NB4 (cell line): ENCODE measurements at regions not wholly inside any gene's neighbourhood (a gene's known extent, or its start where the extent isn't known, plus 50 kb on each side); places are given as distances from the start of the nearest gene placed in this dataset.

Experiments used
- DNase-seq: peaks from one replicate; pipeline ENCODE4 v3.0.0; 2010; ENCODE audit warnings: low read depth
- H3K4me3 ChIP-seq: one replicate; pipeline ENCODE4 v1.5.1; 2011; ENCODE audit warnings: mild to moderate bottlenecking, low read depth, low read length, moderate library complexity
- CTCF ChIP-seq: IDR thresholded peaks from one replicate; pipeline ENCODE4 v1.5.1; 2012; ENCODE audit warnings: low read depth, low read length
- MAX ChIP-seq: IDR thresholded peaks from 2 replicates; pipeline ENCODE4 v1.6.1; 2011; ENCODE audit warnings: low read depth, low read length
- MYC ChIP-seq: IDR thresholded peaks from 2 replicates; pipeline ENCODE4 v1.6.1; 2011; ENCODE audit warnings: low read depth, low read length
- POLR2A ChIP-seq: IDR thresholded peaks from 2 replicates; pipeline ENCODE4 v1.6.1; 2011; ENCODE audit warnings: mild to moderate bottlenecking; ENCODE audit not compliant: insufficient read length; ENCODE audit errors: extremely low read depth

- DNase-seq, result no peak
- TF ChIP-seq MYC, result no peak
- TF ChIP-seq MAX, result no peak
- no peak for TF ChIP-seq POLR2A
- no peak for TF ChIP-seq CTCF
- no peak overlapping the region for H3K4me3 ChIP-seq
Observed at GRCh38 chr5:89260254-89260653, 377.3 kb upstream of the MEF2C start.

- TF ChIP-seq CTCF, result no peak
- no peak for TF ChIP-seq MAX
- TF ChIP-seq MYC, result no peak
- no peak for TF ChIP-seq POLR2A
Observed at GRCh38 chr5:89255845-89256463, 373.0 kb upstream of the MEF2C start.

GRCh38 chr5:89253666-89254352 is 370.8 kb upstream of the MEF2C start:
- TF ChIP-seq CTCF (no peak), POLR2A (no peak), MYC (no peak), MAX (no peak)
- no peak for DNase-seq
- H3K4me3 ChIP-seq, result no peak overlapping the region

More at GRCh38 chr5:89255845-89256463, 373.0 kb upstream of the MEF2C start:
- peak; percentile 52 for DNase-seq
- no peak overlapping the region for H3K4me3 ChIP-seq

GRCh38 chr5:89246864-89247263 is 363.9 kb upstream of the MEF2C start:
- DNase-seq, result no peak
- TF ChIP-seq CTCF (no peak), MAX (no peak), POLR2A (no peak), MYC (no peak)
- no peak overlapping the region for H3K4me3 ChIP-seq

- DNase-seq, result no peak
- H3K4me3 ChIP-seq, result no peak overlapping the region
Observed at GRCh38 chr5:89246252-89246651, 363.3 kb upstream of the MEF2C start.

More at GRCh38 chr5:89246252-89246651, 363.3 kb upstream of the MEF2C start:
- no peak for TF ChIP-seq MAX
- no peak for TF ChIP-seq CTCF
- no peak for TF ChIP-seq POLR2A
- TF ChIP-seq MYC, result no peak
